ENCODE measurements at regions not wholly inside any gene's neighbourhood (a gene's known extent, or its start where the extent isn't known, plus 50 kb on each side); places are given as distances from the start of the nearest gene placed in this dataset.
A peak's percentile ranks its signal among the peaks of the same experiment; 100 is the strongest.

DNA sequence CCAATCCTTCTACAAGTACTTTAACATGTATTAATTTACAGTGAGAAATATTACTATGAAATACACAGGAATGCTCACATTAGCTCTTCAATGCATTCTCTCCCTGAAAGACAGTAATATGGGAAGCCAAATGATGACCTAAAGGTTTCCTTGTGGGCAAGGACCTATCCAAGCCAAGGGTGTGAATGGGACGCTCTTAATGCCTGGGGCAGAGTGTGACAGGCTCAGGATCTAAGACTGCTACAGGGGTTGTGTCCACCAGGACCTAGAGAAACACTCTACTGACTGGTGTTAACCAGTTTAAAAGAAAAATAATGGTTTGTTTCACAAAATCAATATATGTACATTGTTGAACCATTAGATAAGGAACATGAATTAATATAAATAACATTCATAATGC lies 158.7 kb downstream of the FGF1 start:
- H3K4me2 ChIP-seq (ENCODE audit: low read depth, low read length, poor library complexity, severe bottlenecking): no peak overlapping the region

DNA sequence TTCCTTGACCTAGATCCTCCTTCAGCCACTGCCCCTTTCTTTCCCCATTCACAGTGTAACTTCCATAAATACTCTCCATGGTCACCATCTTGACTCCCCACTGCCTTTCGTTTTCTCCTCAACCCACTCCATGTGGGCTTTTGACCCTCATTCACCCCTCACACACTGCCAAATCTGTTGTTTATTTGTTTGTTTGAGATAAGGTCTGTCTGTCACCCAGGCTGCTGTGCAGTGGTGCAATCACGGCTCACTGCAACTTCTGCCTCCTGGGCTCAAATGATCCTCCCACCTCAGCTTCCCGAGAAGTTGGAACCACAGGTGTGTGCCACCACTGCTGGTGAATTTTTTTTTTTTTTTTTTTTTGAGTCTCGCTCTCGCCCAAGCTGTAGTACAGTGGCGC lies 162.9 kb downstream of the FGF1 start:
- Histone ChIP-seq H2AFZ (ENCODE audit: low read length) (no peak overlapping the region), H3F3A (ENCODE audit: low read depth) (no peaks in the 10 kb centered on the region), H3K9me3 (ENCODE audit: insufficient read depth, low read depth, low read length) (no peaks in the 10 kb centered on the region), H3K4me3 (ENCODE audit: low read length, poor library complexity, severe bottlenecking) (no peak overlapping the region), H3K4me1 (ENCODE audit: insufficient read depth, low read length, poor library complexity, severe bottlenecking) (no peaks in the 10 kb centered on the region), H3K9ac (ENCODE audit: low read depth, low read length, poor library complexity, severe bottlenecking) (no peak overlapping the region), H3K79me2 (ENCODE audit: insufficient read depth, low read length) (no peaks in the 10 kb centered on the region), H3K9me2 (replicated peaks; ENCODE audit: low read depth, low read length) (no peaks in the 10 kb centered on the region), H3K36me3 (ENCODE audit: insufficient read depth, low read length) (no peaks in the 10 kb centered on the region), H3K27me3 (ENCODE audit: insufficient read depth, low read length, poor library complexity, severe bottlenecking) (no peaks in the 10 kb centered on the region), H3K4me2 (ENCODE audit: low read depth, low read length, poor library complexity, severe bottlenecking) (no peak overlapping the region), H4K20me1 (ENCODE audit: insufficient read depth, low read length, poor library complexity, severe bottlenecking) (no peaks in the 10 kb centered on the region)
- TF ChIP-seq EZH2phosphoT487 (IDR thresholded peaks at IDR 0.05; ENCODE audit: borderline replicate concordance): no peak
- TF ChIP-seq, protein P1, sequence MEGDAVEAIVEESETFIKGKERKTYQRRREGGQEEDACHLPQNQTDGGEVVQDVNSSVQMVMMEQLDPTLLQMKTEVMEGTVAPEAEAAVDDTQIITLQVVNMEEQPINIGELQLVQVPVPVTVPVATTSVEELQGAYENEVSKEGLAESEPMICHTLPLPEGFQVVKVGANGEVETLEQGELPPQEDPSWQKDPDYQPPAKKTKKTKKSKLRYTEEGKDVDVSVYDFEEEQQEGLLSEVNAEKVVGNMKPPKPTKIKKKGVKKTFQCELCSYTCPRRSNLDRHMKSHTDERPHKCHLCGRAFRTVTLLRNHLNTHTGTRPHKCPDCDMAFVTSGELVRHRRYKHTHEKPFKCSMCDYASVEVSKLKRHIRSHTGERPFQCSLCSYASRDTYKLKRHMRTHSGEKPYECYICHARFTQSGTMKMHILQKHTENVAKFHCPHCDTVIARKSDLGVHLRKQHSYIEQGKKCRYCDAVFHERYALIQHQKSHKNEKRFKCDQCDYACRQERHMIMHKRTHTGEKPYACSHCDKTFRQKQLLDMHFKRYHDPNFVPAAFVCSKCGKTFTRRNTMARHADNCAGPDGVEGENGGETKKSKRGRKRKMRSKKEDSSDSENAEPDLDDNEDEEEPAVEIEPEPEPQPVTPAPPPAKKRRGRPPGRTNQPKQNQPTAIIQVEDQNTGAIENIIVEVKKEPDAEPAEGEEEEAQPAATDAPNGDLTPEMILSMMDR (conservative IDR thresholded peaks at IDR 0.05; ENCODE audit: low read length): no peak

More for the DNA sequence above, 158.7 kb downstream of the FGF1 start:
- no peaks in the 10 kb centered on the region for H3K9me3 ChIP-seq (ENCODE audit: insufficient read depth, low read depth, low read length)
- no peaks in the 10 kb centered on the region for H3K36me3 ChIP-seq (ENCODE audit: insufficient read depth, low read length)
- H3K4me3 ChIP-seq (ENCODE audit: low read length, poor library complexity, severe bottlenecking): no peak overlapping the region
- no peak overlapping the region for H3K9ac ChIP-seq (ENCODE audit: low read depth, low read length, poor library complexity, severe bottlenecking)
- peak overlapping the region; percentile 64 for H2AFZ ChIP-seq (ENCODE audit: low read length)
- H3K79me2 ChIP-seq (ENCODE audit: insufficient read depth, low read length): no peaks in the 10 kb centered on the region
- H3K27me3 ChIP-seq (ENCODE audit: insufficient read depth, low read length, poor library complexity, severe bottlenecking): no peaks in the 10 kb centered on the region
- H4K20me1 ChIP-seq (ENCODE audit: insufficient read depth, low read length, poor library complexity, severe bottlenecking): no peaks in the 10 kb centered on the region
- H3F3A ChIP-seq (ENCODE audit: low read depth): no peaks in the 10 kb centered on the region
- no peak for TF ChIP-seq EZH2phosphoT487 (IDR thresholded peaks at IDR 0.05; ENCODE audit: borderline replicate concordance)
- TF ChIP-seq, protein P1 (conservative IDR thresholded peaks at IDR 0.05; ENCODE audit: low read length): no peak
- no peaks in the 10 kb centered on the region for H3K4me1 ChIP-seq (ENCODE audit: insufficient read depth, low read length, poor library complexity, severe bottlenecking)
- no peaks in the 10 kb centered on the region for H3K9me2 ChIP-seq (replicated peaks; ENCODE audit: low read depth, low read length)

DNA sequence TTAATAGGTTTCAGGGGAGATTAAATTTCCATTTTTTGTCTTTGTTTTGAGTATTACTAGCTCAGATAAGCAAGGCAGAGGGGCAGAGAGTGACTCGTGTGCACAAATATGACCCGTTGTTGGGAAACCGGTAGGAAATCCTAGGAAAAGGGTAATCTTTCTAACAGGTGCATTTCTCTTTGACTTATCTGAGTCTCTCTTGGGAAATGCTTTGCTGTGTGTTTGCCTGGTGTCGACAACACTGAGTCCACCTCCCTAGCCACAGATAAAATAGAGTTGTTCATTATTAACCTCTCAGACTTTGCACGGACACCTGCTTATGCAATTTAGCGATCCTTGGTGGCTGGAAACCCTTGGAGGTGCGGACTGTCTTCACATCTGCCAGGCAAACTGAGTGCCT lies 164.2 kb downstream of the FGF1 start:
- Histone ChIP-seq H4K20me1 (ENCODE audit: insufficient read depth, low read length, poor library complexity, severe bottlenecking) (no peaks in the 10 kb centered on the region), H2AFZ (ENCODE audit: low read length) (no peak overlapping the region), H3K4me2 (ENCODE audit: low read depth, low read length, poor library complexity, severe bottlenecking) (no peak overlapping the region), H3K4me1 (ENCODE audit: insufficient read depth, low read length, poor library complexity, severe bottlenecking) (no peaks in the 10 kb centered on the region), H3K9me2 (replicated peaks; ENCODE audit: low read depth, low read length) (no peaks in the 10 kb centered on the region), H3F3A (ENCODE audit: low read depth) (no peaks in the 10 kb centered on the region), H3K4me3 (ENCODE audit: low read length, poor library complexity, severe bottlenecking) (no peak overlapping the region), H3K79me2 (ENCODE audit: insufficient read depth, low read length) (no peaks in the 10 kb centered on the region), H3K36me3 (ENCODE audit: insufficient read depth, low read length) (no peaks in the 10 kb centered on the region), H3K9ac (ENCODE audit: low read depth, low read length, poor library complexity, severe bottlenecking) (no peak overlapping the region), H3K27me3 (ENCODE audit: insufficient read depth, low read length, poor library complexity, severe bottlenecking) (no peaks in the 10 kb centered on the region), H3K9me3 (ENCODE audit: insufficient read depth, low read depth, low read length) (no peaks in the 10 kb centered on the region; the same call in 1 of the 2 replicates)
- TF ChIP-seq EZH2phosphoT487 (IDR thresholded peaks at IDR 0.05; ENCODE audit: borderline replicate concordance): no peak
- TF ChIP-seq, protein P1 (conservative IDR thresholded peaks at IDR 0.05; ENCODE audit: low read length): no peak

Measured in Loucy (cell line).